OCI-LY7 (cell line): ENCODE measurements at regions not wholly inside any gene's neighbourhood (a gene's known extent, or its start where the extent isn't known, plus 50 kb on each side); places are given as distances from the start of the nearest gene placed in this dataset.

Experiments used
- CTCF ChIP-seq: fragments of 200-600 bp; sonication (generic); conservative IDR thresholded peaks from 2 replicates; pipeline ENCODE4 v1.5.1; 2014; ENCODE audit warnings: mild to moderate bottlenecking, antibody characterized with exemption, low read length, moderate library complexity, mixed read lengths
- EZH2phosphoT487 ChIP-seq: fragments of 200-600 bp; sonication (generic); IDR thresholded peaks from 2 replicates; pipeline ENCODE4 v1.6.1; 2018; ENCODE audit warnings: low read depth, borderline replicate concordance, mild to moderate bottlenecking, mixed run types, antibody characterized with exemption, low read length, moderate library complexity, mixed read lengths

- TF ChIP-seq CTCF (no peak), EZH2phosphoT487 (no peak)
These were observed 576.5 kb upstream of the B3GAT1 start for GRCh38 chr11:134988495-134988894.
